Psoas muscle (tissue), 7 donors: ENCODE measurements at regions not wholly inside any gene's neighbourhood (a gene's known extent, or its start where the extent isn't known, plus 50 kb on each side); places are given as distances from the start of the nearest gene placed in this dataset.

Experiments
- ATAC-seq, 4 donors: fragments of 200-7000 bp; cut with Tn5 transposase; one replicate each; pipeline ENCODE4 v1.9.1; 2020; ENCODE audit warnings: moderate library complexity in 3 of 4, mild to moderate bottlenecking in 2 of 4
- DNase-seq, 2 donors: peaks; one replicate each; pipeline ENCODE4 v3.0.0-alpha.2; 2020
- H3K27ac ChIP-seq: fragments of 200-600 bp; one replicate; pipeline ENCODE4 v1.8.0; 2022
- H3K27me3 ChIP-seq, 3 donors: fragments of 200-600 bp in 1 of 3; one replicate each; pipeline versions ENCODE4 v1.6.1 to v1.8.0; 2013 to 2022; ENCODE audit warnings: low read length in 2 of 3, mild to moderate bottlenecking in 2 of 3, moderate library complexity in 1 of 3; ENCODE audit not compliant: insufficient read depth in 3 of 3
- H3K36me3 ChIP-seq, 2 donors: fragments of 200-600 bp in 1 of 2; one replicate each; pipeline versions ENCODE4 v1.6.1 to v1.8.0; 2013 to 2022; ENCODE audit warnings: low read depth in 1 of 2, mild to moderate bottlenecking in 1 of 2, moderate library complexity in 1 of 2; ENCODE audit not compliant: insufficient read depth in 1 of 2
- H3K4me1 ChIP-seq: fragments of 200-600 bp; one replicate; pipeline ENCODE4 v1.8.0; 2022
- H3K4me3 ChIP-seq: fragments of 200-600 bp; one replicate; pipeline ENCODE4 v1.8.0; 2022; ENCODE audit warnings: mild to moderate bottlenecking
- H3K9me3 ChIP-seq: fragments of 200-600 bp; one replicate; pipeline ENCODE4 v1.8.0; 2022
- CTCF ChIP-seq: fragments of 200-600 bp; IDR thresholded peaks from one replicate; pipeline ENCODE4 v1.8.0; 2022; ENCODE audit warnings: antibody characterized with exemption
- WGBS, 3 donors: extraction: QIAGEN DNeasy Blood & Tissue Kit; methylation state at CpG; one replicate each; pipeline versions ENCODE4 v1.1.6 to v1.1.7; 2013; 5-methylcytosine and 5-hydroxymethylcytosine counted together
- intact Hi-C, 2 donors: fragments of 100-400 bp; cut with DNase I; formaldehyde crosslinking; loops; one replicate each; pipeline versions ENCODE4 v1.11.0 to v1.14.2; 2022
- donor health status: healthy with polysubstance abuse.
- donor health status: DM: no; HTN: no; CAD: no; lungs with moderate emphysema.
- donor health status: Bipolar disorder and iron deficiency.
- donor health status: healthy.
- donor health status: DM: yes; HTN: yes; CAD: no.
- donor health status: DM: no; HTN: no; CAD: no.
- donor health status: DM: yes; HTN: yes; CAD: no.

GRCh38 chr12:128077211-128077916 is 189.6 kb upstream of the TMEM132C start:
- no peaks in the 10 kb centered on the region for H3K27me3 ChIP-seq
- DNase-seq (no peak), ATAC-seq (no peak)
- TF ChIP-seq CTCF, result no peak
- no peak overlapping the region for H3K27ac ChIP-seq
- H3K4me3 ChIP-seq, result no peak overlapping the region
- intact Hi-C loops, result no loop called here
- 77 to 82% (median 79%) methylated on average over 11 of the region's 11 CpGs for WGBS, 3 donors
- H3K9me3 ChIP-seq, result no peaks in the 10 kb centered on the region
- H3K36me3 ChIP-seq, result no peaks in the 10 kb centered on the region
- H3K4me1 ChIP-seq, result no peaks in the 10 kb centered on the region

GRCh38 chr12:128077917-128078298 is 189.1 kb upstream of the TMEM132C start:
- intact Hi-C loops, result no loop called here
- Histone ChIP-seq H3K4me3 (no peak overlapping the region), H3K4me1 (no peaks in the 10 kb centered on the region), H3K9me3 (no peaks in the 10 kb centered on the region), H3K36me3 (no peaks in the 10 kb centered on the region), H3K27ac (no peak overlapping the region), H3K27me3 (no peaks in the 10 kb centered on the region)
- no peak for DNase-seq
- TF ChIP-seq CTCF, result no peak
- whole genome bisulfite sequencing, 3 donors, result 79 to 86% (median 85%) methylated on average over 8 of the region's 8 CpGs
- no peak for ATAC-seq

- no peak for ATAC-seq
- TF ChIP-seq CTCF, result no peak
- Histone ChIP-seq H3K4me1 (no peaks in the 10 kb centered on the region), H3K9me3 (no peaks in the 10 kb centered on the region), H3K4me3 (no peak overlapping the region), H3K36me3 (no peaks in the 10 kb centered on the region), H3K27ac (no peak overlapping the region), H3K27me3 (no peaks in the 10 kb centered on the region)
- WGBS, 3 donors, result 18 to 24% (median 22%) methylated on average over 10 of the region's 10 CpGs
- intact Hi-C loops, result no loop called here
- DNase-seq, result no peak
These were observed 188.5 kb upstream of the TMEM132C start for GRCh38 chr12:128078301-128078971.

- Histone ChIP-seq H3K36me3 (no peaks in the 10 kb centered on the region), H3K27ac (no peak overlapping the region), H3K4me1 (no peaks in the 10 kb centered on the region), H3K27me3 (no peaks in the 10 kb centered on the region), H3K9me3 (no peaks in the 10 kb centered on the region), H3K4me3 (no peak overlapping the region)
- DNase-seq (no peak), ATAC-seq (peak in 2 of 4 donors; percentile 38 to 53)
- TF ChIP-seq CTCF, result no peak
- intact Hi-C loops, result no loop called here
- 22 to 36% (median 22%) methylated on average over 8 of the region's 8 CpGs for WGBS, 3 donors
These were observed 187.5 kb upstream of the TMEM132C start for GRCh38 chr12:128079446-128079845.
